ENCODE measurements at regions not wholly inside any gene's neighbourhood (a gene's known extent, or its start where the extent isn't known, plus 50 kb on each side); places are given as distances from the start of the nearest gene placed in this dataset.

DNA sequence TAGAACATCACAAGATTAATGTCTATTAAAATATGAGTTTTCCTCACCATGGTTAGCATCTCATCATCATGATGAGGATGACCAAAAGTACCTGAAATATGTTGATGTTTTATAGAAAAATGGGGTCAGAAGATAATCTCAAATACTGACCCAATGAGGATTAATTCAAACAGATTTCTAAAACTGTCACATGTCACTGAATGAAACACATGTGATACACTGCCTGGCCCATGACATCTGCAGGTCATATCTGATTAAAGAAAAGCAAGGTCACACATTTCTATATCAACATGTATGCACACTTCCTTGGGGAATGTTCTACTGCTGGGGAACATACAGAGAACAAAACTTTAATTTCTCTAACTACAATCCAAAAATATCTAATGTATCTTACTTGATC is 470.6 kb upstream of the ADGRL2 start:
- H2AFZ ChIP-seq = no peak overlapping the region
- no peak overlapping the region for H3K4me2 ChIP-seq (ENCODE audit: unreplicated experiment)
- no peak overlapping the region for H3K27ac ChIP-seq
- no peak overlapping the region for H3K4me3 ChIP-seq
- H3F3A ChIP-seq (ENCODE audit: insufficient read depth) = no peaks in the 10 kb centered on the region
- no peaks in the 10 kb centered on the region for H3K79me2 ChIP-seq (ENCODE audit: insufficient read depth)
- TF ChIP-seq EZH2 (IDR thresholded peaks at IDR 0.05; ENCODE audit: insufficient read depth, poor library complexity, severe bottlenecking) (no peak), EZH2phosphoT487 (IDR thresholded peaks at IDR 0.05; ENCODE audit: insufficient read depth, low read depth) (no peak)
- in situ Hi-C loops (cut with MboI) = no loop called here
- H3K36me3 ChIP-seq (ENCODE audit: low read depth) = no peaks in the 10 kb centered on the region
- H3K4me1 ChIP-seq (ENCODE audit: insufficient read depth) = no peaks in the 10 kb centered on the region
- no peaks in the 10 kb centered on the region for H4K20me1 ChIP-seq (ENCODE audit: insufficient read depth)
- H3K27me3 ChIP-seq (replicated peaks; ENCODE audit: insufficient read depth) = no peaks in the 10 kb centered on the region
- H3K9me2 ChIP-seq (ENCODE audit: insufficient read depth) = no peaks in the 10 kb centered on the region
- DNase-seq = no peak
- H3K9ac ChIP-seq = no peak overlapping the region
- H3K9me3 ChIP-seq (ENCODE audit: low read depth) = no peaks in the 10 kb centered on the region

DNA sequence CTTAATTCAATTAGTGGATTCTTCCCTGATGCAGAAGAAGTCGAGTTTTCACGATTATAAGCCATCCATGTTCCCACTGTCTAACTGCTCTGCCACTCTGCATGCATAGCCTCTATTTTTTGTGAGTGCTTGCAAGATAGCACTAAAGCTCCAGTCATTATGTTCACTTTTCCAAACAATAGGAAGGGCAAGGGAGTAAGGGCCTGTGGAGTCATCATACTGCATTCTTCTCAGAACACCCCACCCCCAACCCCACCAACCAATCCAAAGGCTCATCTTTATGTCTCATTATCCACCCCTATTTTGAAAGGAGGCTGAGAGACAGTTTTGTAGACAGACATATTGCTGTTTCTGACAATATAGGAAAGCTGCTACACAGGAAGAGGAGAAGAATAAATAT is 471.7 kb upstream of the ADGRL2 start:
- no peaks in the 10 kb centered on the region for H3F3A ChIP-seq (ENCODE audit: insufficient read depth)
- H3K27me3 ChIP-seq (replicated peaks; ENCODE audit: insufficient read depth) = no peaks in the 10 kb centered on the region
- no peaks in the 10 kb centered on the region for H3K9me2 ChIP-seq (ENCODE audit: insufficient read depth)
- no peak overlapping the region for H3K4me2 ChIP-seq (ENCODE audit: unreplicated experiment)
- in situ Hi-C loops (cut with MboI) = no loop called here
- no peaks in the 10 kb centered on the region for H3K36me3 ChIP-seq (ENCODE audit: low read depth)
- no peak overlapping the region for H3K4me3 ChIP-seq
- WGBS, 2 experiments (ENCODE audit: low coverage in 1 of 2, low lambda C conversion rate in 2 of 2, missing lambda C conversion rate in 2 of 2) = 45 to 59% methylated on average over 2 of the region's 2 CpGs
- H3K9ac ChIP-seq = no peak overlapping the region
- H3K9me3 ChIP-seq (ENCODE audit: low read depth) = no peaks in the 10 kb centered on the region
- no peaks in the 10 kb centered on the region for H4K20me1 ChIP-seq (ENCODE audit: insufficient read depth)
- no peaks in the 10 kb centered on the region for H3K4me1 ChIP-seq (ENCODE audit: insufficient read depth)
- DNase-seq = no peak
- TF ChIP-seq EZH2phosphoT487 (IDR thresholded peaks at IDR 0.05; ENCODE audit: insufficient read depth, low read depth) (no peak), EZH2 (IDR thresholded peaks at IDR 0.05; ENCODE audit: insufficient read depth, poor library complexity, severe bottlenecking) (no peak)
- no peak overlapping the region for H3K27ac ChIP-seq
- H2AFZ ChIP-seq = no peak overlapping the region
- no peaks in the 10 kb centered on the region for H3K79me2 ChIP-seq (ENCODE audit: insufficient read depth)

DNA sequence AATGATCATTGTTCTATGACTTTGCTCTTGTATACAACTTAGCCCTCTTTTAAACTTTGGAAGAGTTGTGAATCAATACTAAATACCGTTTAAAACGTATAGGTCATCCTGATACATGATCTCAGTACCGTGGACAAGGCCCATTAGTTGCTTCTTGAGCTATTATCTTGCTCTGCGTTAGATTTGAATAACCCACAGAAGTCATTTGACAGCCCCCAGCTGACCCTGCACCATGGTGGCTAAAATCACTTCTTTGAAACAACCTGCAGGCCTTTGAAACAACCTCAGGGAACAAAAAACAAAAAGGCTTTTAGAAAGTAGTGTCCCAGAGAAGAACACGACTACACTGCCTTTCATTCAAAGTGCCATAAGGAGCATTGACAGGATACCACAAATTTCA is 473.0 kb upstream of the ADGRL2 start:
- no peak for TF ChIP-seq EZH2phosphoT487 (IDR thresholded peaks at IDR 0.05; ENCODE audit: insufficient read depth, low read depth)
- Histone ChIP-seq H4K20me1 (ENCODE audit: insufficient read depth) (no peaks in the 10 kb centered on the region), H3K36me3 (ENCODE audit: low read depth) (no peaks in the 10 kb centered on the region), H3K79me2 (ENCODE audit: insufficient read depth) (no peaks in the 10 kb centered on the region), H3K9ac (no peak overlapping the region), H3K4me3 (no peak overlapping the region), H3K9me3 (ENCODE audit: low read depth) (no peaks in the 10 kb centered on the region), H3K4me1 (ENCODE audit: insufficient read depth) (no peaks in the 10 kb centered on the region), H3K27me3 (replicated peaks; ENCODE audit: insufficient read depth) (no peaks in the 10 kb centered on the region), H3K27ac (no peak overlapping the region), H3F3A (ENCODE audit: insufficient read depth) (no peaks in the 10 kb centered on the region), H3K4me2 (ENCODE audit: unreplicated experiment) (no peak overlapping the region), H3K9me2 (ENCODE audit: insufficient read depth) (no peaks in the 10 kb centered on the region), H2AFZ (no peak overlapping the region)
- WGBS, 2 experiments (ENCODE audit: low coverage in 1 of 2, low lambda C conversion rate in 2 of 2, missing lambda C conversion rate in 2 of 2) = 40 to 41% methylated on average over 5 of the region's 5 CpGs
- in situ Hi-C loops (cut with MboI) = no loop called here
- no peak for DNase-seq

DNA sequence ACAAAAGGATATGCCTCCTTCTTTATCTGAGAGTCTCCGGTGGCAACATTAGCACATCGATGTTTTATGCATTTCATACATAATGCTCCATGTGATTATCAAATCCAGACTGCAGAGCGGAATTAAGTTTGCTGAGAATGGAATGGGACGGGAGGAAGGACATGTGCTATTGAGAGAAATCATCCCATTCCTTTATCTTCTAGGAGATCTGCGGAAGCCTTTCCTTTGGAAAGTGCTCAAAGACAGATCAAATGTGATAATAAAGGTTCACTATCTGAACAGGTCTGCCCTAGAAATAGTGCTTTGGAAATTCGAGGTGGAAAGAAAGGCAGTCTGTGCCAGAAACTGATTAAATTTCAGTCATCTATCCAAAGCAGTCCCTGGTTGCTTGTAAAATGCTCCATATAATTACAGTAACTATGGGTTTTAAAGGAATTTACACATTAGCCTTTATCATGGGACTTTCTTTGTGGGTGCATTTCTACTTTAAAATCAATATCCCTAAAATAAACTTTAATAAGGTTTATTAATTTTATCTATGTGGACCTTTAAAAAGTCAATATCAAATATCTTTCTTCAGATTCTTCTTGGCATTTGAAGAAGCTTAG is 473.5 kb upstream of the ADGRL2 start:
- Histone ChIP-seq H4K20me1 (ENCODE audit: insufficient read depth) (no peaks in the 10 kb centered on the region), H3K4me1 (ENCODE audit: insufficient read depth) (no peaks in the 10 kb centered on the region), H3K36me3 (ENCODE audit: low read depth) (no peaks in the 10 kb centered on the region), H3K4me3 (no peak overlapping the region), H3K9me2 (ENCODE audit: insufficient read depth) (no peaks in the 10 kb centered on the region), H2AFZ (no peak overlapping the region), H3K9me3 (ENCODE audit: low read depth) (no peaks in the 10 kb centered on the region), H3K27me3 (replicated peaks; ENCODE audit: insufficient read depth) (no peaks in the 10 kb centered on the region), H3K4me2 (ENCODE audit: unreplicated experiment) (no peak overlapping the region), H3K9ac (no peak overlapping the region), H3K79me2 (ENCODE audit: insufficient read depth) (no peaks in the 10 kb centered on the region), H3F3A (ENCODE audit: insufficient read depth) (no peaks in the 10 kb centered on the region), H3K27ac (no peak overlapping the region)
- whole genome bisulfite sequencing, 2 experiments (ENCODE audit: low coverage in 1 of 2, low lambda C conversion rate in 2 of 2, missing lambda C conversion rate in 2 of 2) = 38 to 46% methylated on average over 6 of the region's 6 CpGs
- TF ChIP-seq EZH2 (IDR thresholded peaks at IDR 0.05; ENCODE audit: insufficient read depth, poor library complexity, severe bottlenecking) = no peak
- no peak for TF ChIP-seq EZH2phosphoT487 (IDR thresholded peaks at IDR 0.05; ENCODE audit: insufficient read depth, low read depth)
- no peak for DNase-seq
- in situ Hi-C loops (cut with MboI) = no loop called here

DNA sequence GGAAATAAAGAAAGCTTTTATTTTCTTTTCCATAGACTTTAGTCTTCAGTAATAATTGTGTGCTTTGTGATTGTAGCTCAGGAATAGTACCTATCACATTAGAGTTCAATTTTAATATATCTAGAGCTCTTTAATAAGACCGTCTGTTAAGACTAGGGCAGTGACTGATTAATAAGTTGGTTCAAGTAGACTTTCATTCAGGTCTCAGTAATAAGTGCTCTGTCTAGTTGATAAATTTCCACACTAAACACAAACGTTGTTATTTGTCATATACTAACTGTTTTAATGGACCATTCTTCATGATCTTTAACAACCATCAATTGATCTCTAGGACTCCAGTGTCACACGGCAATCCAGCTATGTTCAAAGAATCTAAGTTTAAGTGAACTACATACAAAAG is 474.5 kb upstream of the ADGRL2 start:
- TF ChIP-seq EZH2 (IDR thresholded peaks at IDR 0.05; ENCODE audit: insufficient read depth, poor library complexity, severe bottlenecking) (no peak), EZH2phosphoT487 (IDR thresholded peaks at IDR 0.05; ENCODE audit: insufficient read depth, low read depth) (no peak)
- no peaks in the 10 kb centered on the region for H3K9me3 ChIP-seq (ENCODE audit: low read depth)
- 49% methylated on average over 3 of the region's 3 CpGs for WGBS, 2 experiments (ENCODE audit: low coverage in 1 of 2, low lambda C conversion rate in 2 of 2, missing lambda C conversion rate in 2 of 2)

More for the DNA sequence above, 474.5 kb upstream of the ADGRL2 start:
- Histone ChIP-seq H3K27ac (no peak overlapping the region), H4K20me1 (ENCODE audit: insufficient read depth) (no peaks in the 10 kb centered on the region), H3K4me1 (ENCODE audit: insufficient read depth) (no peaks in the 10 kb centered on the region), H3K4me3 (no peak overlapping the region), H3K9me2 (ENCODE audit: insufficient read depth) (no peaks in the 10 kb centered on the region), H3F3A (ENCODE audit: insufficient read depth) (no peaks in the 10 kb centered on the region), H2AFZ (no peak overlapping the region), H3K36me3 (ENCODE audit: low read depth) (no peaks in the 10 kb centered on the region), H3K79me2 (ENCODE audit: insufficient read depth) (no peaks in the 10 kb centered on the region), H3K27me3 (replicated peaks; ENCODE audit: insufficient read depth) (no peaks in the 10 kb centered on the region), H3K9ac (no peak overlapping the region), H3K4me2 (ENCODE audit: unreplicated experiment) (no peak overlapping the region)
- DNase-seq = no peak
- in situ Hi-C loops (cut with MboI) = no loop called here

All from GM23248 (cell line).